ENCODE measurements at regions not wholly inside any gene's neighbourhood (a gene's known extent, or its start where the extent isn't known, plus 50 kb on each side); places are given as distances from the start of the nearest gene placed in this dataset.

DNA sequence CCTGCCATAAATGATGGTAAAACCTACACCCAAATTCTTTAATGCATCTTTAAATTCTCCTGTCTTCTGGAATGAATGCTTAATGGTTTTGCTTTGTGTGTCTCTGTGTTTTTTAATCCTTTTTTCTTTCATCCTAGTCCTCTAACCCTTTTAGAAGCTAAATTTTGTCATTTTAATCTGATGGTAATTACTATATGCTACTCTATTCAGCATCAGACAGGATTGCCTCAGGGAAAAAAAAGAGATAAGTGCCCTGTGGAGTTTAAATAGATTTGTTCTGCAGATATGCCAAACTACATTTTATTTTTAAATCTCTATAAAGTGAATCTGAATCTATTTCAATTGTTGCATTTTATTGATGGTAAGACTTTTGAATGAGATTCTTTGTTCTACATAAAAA, 966.8 kb downstream of the NSUN3 start:
- Histone ChIP-seq H3K27ac (no peak overlapping the region), H3K4me1 (no peaks in the 10 kb centered on the region), H3K27me3 (ENCODE audit: insufficient read depth in 3 of 3, low read length in 2 of 3) (no peaks in the 10 kb centered on the region), H3K36me3 (ENCODE audit: insufficient read depth in 1 of 2, low read depth in 1 of 2) (no peaks in the 10 kb centered on the region), H3K4me3 (no peak overlapping the region), H3K9me3 (no peaks in the 10 kb centered on the region)
- TF ChIP-seq, protein P1, sequence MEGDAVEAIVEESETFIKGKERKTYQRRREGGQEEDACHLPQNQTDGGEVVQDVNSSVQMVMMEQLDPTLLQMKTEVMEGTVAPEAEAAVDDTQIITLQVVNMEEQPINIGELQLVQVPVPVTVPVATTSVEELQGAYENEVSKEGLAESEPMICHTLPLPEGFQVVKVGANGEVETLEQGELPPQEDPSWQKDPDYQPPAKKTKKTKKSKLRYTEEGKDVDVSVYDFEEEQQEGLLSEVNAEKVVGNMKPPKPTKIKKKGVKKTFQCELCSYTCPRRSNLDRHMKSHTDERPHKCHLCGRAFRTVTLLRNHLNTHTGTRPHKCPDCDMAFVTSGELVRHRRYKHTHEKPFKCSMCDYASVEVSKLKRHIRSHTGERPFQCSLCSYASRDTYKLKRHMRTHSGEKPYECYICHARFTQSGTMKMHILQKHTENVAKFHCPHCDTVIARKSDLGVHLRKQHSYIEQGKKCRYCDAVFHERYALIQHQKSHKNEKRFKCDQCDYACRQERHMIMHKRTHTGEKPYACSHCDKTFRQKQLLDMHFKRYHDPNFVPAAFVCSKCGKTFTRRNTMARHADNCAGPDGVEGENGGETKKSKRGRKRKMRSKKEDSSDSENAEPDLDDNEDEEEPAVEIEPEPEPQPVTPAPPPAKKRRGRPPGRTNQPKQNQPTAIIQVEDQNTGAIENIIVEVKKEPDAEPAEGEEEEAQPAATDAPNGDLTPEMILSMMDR (IDR thresholded peaks at IDR 0.05) = no peak
- intact Hi-C loops (cut with DNase I) = no loop called here
- no peak for DNase-seq
- ATAC-seq = no peak

DNA sequence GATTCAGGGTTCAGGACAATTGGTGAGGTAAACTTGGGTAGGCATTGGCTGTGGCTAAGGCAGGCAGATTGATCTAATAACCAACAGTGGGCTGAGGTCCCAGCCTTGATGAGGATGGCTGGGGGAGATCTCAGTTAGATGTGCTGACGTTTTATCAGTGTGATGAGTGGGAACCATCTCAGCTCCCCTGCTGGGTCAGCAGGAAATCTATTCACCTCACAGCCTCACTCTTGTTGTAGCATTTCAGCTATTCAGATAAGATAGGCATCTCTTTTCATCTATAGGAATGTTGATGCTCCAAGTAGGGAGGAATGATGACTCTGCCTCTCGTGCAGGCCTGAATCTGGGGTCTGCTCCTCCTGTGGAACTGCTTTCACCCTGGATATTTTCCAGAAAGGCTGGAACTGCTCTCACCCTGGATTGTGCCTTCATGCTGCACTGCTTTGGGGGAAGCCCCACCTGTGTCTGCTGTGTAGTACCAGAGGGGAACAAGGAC, 973.7 kb downstream of the NSUN3 start:
- ATAC-seq = no peak
- no peak for DNase-seq
- Histone ChIP-seq H3K9me3 (no peaks in the 10 kb centered on the region), H3K27me3 (ENCODE audit: insufficient read depth in 3 of 3, low read length in 2 of 3) (no peaks in the 10 kb centered on the region), H3K4me3 (no peak overlapping the region), H3K36me3 (ENCODE audit: insufficient read depth in 1 of 2, low read depth in 1 of 2) (no peaks in the 10 kb centered on the region), H3K4me1 (no peaks in the 10 kb centered on the region), H3K27ac (no peak overlapping the region)
- WGBS, 3 donors = 58 to 71% (median 70%) methylated on average over 2 of the region's 2 CpGs
- intact Hi-C loops (cut with DNase I) = no loop called here
- TF ChIP-seq, protein P1 (IDR thresholded peaks at IDR 0.05) = no peak

DNA sequence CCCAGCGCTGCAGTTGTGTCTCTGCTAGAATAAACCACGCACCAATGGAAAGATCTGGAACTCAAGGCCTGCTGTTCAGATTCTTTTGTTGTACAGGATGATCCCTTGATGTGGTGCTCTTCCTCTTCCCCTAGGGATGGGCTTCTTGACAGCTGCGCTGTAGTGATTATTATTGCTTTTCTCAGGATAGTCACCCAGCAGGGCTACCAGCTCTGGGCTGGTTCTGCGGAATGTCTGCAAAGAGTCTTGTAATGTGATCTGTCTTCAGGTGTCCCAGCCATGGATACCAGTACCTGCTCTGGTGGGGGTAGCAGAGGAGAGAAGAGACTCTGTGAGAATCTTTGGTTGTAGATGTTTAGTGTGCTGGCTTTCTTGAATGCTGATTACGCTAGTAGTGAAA, 974.2 kb downstream of the NSUN3 start:
- WGBS, 3 donors = 74 to 87% (median 76%) methylated on average over 5 of the region's 5 CpGs
- ATAC-seq (no peak), DNase-seq (no peak)
- intact Hi-C loops (cut with DNase I) = no loop called here
- no peaks in the 10 kb centered on the region for H3K27me3 ChIP-seq (ENCODE audit: insufficient read depth in 3 of 3, low read length in 2 of 3)
- TF ChIP-seq, protein P1 (IDR thresholded peaks at IDR 0.05) = no peak
- H3K9me3 ChIP-seq = no peaks in the 10 kb centered on the region
- H3K4me3 ChIP-seq = no peak overlapping the region
- H3K36me3 ChIP-seq (ENCODE audit: insufficient read depth in 1 of 2, low read depth in 1 of 2) = no peaks in the 10 kb centered on the region
- no peaks in the 10 kb centered on the region for H3K4me1 ChIP-seq
- H3K27ac ChIP-seq = no peak overlapping the region

DNA sequence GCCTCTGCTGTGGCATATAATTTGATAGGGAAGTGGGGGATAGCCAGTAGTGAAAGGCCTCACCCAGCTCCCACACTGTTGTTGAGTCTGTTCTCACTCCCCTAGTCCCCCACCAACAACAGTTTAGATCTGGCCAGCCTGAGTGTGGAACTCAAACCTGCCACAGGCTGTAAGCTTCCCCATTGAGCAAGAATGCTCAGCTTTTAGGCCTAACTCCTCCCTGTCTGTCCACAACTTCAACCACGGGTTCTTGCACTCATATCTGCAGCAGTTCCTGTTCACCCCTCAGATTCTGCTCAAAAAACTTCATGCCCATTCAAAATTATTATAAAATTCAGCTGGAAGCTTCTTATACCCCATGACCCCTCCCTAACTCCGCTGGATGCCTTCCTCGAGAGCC, 975.1 kb downstream of the NSUN3 start:
- Histone ChIP-seq H3K9me3 (no peaks in the 10 kb centered on the region), H3K27ac (no peak overlapping the region), H3K27me3 (ENCODE audit: insufficient read depth in 3 of 3, low read length in 2 of 3) (no peaks in the 10 kb centered on the region), H3K4me3 (no peak overlapping the region), H3K4me1 (no peaks in the 10 kb centered on the region), H3K36me3 (ENCODE audit: insufficient read depth in 1 of 2, low read depth in 1 of 2) (no peaks in the 10 kb centered on the region)
- intact Hi-C loops (cut with DNase I) = no loop called here
- DNase-seq (no peak), ATAC-seq (no peak)
- TF ChIP-seq, protein P1 (IDR thresholded peaks at IDR 0.05) = no peak
- WGBS, 3 donors = 69 to 78% (median 73%) methylated on average over 3 of the region's 3 CpGs

DNA sequence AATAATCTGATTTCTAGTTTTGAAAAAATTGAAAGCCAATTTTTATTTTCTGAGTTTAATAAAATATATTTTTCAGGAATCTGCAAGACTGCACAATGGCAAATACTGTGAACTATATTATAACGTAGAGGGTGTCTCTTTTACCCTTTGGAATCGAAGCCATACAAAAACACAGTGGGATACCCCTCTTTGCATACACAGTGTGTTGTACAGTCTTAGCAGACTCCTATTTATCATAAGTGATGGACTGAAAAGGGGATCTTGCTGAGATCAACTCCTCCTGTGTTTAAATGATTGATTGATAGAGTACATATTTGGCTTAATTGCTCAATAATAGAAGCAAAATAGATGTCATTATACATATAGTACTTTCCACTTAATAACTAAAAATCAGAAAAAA, 981.2 kb downstream of the NSUN3 start:
- no peaks in the 10 kb centered on the region for H3K27me3 ChIP-seq (ENCODE audit: insufficient read depth in 3 of 3, low read length in 2 of 3)
- no peaks in the 10 kb centered on the region for H3K9me3 ChIP-seq
- ATAC-seq (no peak), DNase-seq (no peak)
- no peak overlapping the region for H3K4me3 ChIP-seq
- TF ChIP-seq, protein P1 (IDR thresholded peaks at IDR 0.05) = no peak
- WGBS, 3 donors = 74 to 79% (median 78%) methylated on average over 2 of the region's 2 CpGs
- no peaks in the 10 kb centered on the region for H3K36me3 ChIP-seq (ENCODE audit: insufficient read depth in 1 of 2, low read depth in 1 of 2)
- H3K4me1 ChIP-seq = no peaks in the 10 kb centered on the region
- intact Hi-C loops (cut with DNase I) = no loop called here
- no peak overlapping the region for H3K27ac ChIP-seq
